NCI-H2029 (cell line): ENCODE measurements at regions not wholly inside any gene's neighbourhood (a gene's known extent, or its start where the extent isn't known, plus 50 kb on each side); places are given as distances from the start of the nearest gene placed in this dataset.

Source experiments
- DNase-seq: peaks from one replicate; lab custom pipeline; 2025; lab: John Stamatoyannopoulos, UW

- DNase-seq, result no peak
Measured at GRCh38 chr11:15485432-15485831, 370.7 kb downstream of the INSC start.

- no peak for DNase-seq
Measured at GRCh38 chr11:15489281-15489680, 374.6 kb downstream of the INSC start.

GRCh38 chr11:15490535-15490934 is 375.8 kb downstream of the INSC start:
- DNase-seq, result no peak

- DNase-seq, result no peak
Measured at GRCh38 chr11:15493066-15493465, 378.3 kb downstream of the INSC start.

GRCh38 chr11:15493921-15494620 is 379.3 kb downstream of the INSC start:
- peak; percentile 58 for DNase-seq

DNA sequence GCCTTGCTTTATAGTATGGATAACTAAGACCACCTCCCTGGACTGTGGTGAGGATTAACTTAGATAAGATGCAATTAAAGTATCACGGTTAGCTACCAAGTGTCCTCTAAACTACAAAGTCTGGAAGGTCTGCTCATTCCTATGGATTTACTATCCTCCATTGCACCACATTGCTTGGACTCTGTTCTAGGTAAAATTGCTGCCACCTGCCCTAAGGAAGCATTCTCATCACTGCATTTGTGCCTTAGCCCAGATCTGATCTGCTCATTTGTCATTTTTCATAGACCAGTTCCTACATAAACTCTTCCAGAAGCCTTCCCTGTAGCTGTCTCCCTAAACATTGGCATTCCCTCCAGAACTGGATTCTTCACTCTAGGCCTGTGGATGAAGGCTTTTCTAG is 380.0 kb downstream of the INSC start:
- no peak for DNase-seq

DNA sequence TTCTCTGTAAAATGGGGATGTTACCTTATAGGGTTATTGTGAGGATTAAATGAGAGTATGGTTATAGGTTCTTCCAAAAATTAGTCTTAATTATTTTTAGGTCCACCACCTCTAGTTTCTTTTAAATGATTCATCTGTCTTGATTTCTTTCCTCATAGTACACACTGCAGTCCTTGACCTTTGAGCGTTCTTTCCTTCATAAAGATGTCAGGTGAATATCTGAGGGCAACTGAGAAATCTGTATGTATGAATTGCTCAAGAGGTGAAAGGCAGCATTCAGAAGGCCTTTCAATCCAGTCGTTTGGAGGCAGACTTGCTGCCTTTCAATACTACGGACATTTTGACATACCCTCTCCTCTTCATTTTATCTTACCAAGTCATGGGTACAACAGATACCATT is 380.7 kb downstream of the INSC start:
- no peak for DNase-seq

- DNase-seq, result no peak
Measured at GRCh38 chr11:15497366-15497765, 382.6 kb downstream of the INSC start.

DNA sequence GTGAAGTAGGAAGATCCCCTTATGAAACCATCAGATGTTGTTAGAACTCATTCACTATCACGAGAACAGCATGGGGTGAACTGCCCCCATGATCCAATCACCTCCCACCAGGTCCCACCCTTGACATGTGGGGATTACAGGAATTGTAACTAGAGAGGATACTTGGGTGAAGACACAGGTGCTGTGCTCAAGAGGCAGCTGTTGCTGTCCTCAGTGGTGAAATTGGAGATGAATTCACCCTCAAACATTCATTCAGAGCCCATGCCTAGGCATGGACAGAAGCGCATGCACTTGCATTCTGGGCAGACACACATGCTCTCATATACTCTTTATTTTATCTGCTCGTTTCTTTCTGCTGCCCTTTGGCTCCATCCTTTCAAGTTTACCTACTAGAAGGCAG is 385.0 kb downstream of the INSC start:
- peak; percentile 13 for DNase-seq

DNA sequence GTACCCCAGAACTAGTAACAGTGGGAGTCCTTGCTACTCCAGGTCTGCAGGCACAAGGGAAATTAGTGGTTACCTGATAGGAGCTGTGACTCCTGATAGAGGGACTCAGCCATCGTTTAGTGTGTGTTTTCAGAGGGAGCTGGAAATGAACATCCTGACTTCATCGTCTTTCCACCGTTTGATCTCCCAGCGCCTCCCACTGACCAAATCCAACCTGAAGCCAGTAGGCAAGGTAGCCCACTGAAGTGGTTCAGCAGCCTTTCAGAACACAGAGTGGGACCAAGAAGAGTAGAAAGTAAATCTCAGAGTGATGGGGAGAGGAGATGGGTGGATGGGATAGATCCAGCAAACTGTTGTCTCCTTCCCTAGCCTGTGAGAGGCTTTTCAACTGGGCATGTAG is 385.9 kb downstream of the INSC start:
- no peak for DNase-seq

GRCh38 chr11:15501566-15501965 is 386.8 kb downstream of the INSC start:
- DNase-seq, result no peak

DNA sequence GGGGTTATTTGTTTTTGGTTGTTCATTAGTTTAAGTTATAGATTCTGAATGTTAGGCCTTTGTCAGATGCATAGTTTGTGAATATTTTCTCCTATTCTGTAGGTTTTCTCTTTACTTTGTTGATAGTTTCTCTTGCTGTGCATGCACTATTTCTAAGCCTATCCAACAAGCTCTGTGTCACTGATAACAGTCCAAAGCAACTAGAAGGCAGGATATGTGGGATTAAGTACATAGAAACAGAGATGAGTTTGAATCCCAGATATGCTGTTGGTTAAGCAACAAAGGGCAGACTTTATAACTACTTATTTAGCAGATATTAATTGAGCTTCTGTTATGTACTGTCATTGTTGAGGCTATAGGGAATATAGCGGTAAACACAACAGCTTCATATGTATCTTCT is 390.4 kb downstream of the INSC start:
- no peak for DNase-seq

DNA sequence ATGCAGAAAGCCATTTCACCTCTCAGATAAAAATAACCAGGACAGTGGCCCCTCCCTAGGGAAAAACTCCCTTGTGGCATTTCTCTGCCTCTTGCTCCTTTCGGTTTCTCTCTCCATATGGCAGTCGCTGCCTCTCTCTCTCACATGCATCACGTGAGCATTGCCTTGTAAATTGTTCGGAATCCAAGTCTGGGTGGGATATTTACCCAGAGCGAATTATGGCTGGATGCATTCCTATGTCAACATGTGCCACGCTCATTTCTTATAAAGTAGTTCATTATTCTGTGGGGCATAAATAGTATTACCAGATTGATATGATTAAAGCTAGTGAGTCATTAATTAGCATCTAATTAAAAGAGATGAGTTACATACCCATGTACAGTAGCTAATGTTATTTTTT is 392.9 kb downstream of the INSC start:
- DNase-seq, result no peak

DNA sequence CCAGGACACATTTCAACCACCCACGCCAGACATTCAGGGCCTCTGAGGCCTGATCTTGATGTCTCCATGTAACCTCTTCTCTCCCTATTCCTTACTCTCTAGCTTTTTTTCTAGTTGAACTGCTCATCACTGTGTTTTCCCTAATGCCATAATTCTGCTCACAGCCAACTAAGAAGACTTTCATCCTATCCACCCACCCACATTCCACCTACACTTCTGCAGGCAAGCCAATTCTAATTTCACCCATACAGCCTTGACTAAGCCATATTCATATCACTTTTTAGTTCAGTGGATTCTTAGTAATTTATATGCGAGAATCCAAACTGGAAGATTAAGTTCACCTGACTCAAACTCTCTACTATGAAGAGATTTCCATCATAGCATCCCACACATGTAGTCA is 394.4 kb downstream of the INSC start:
- no peak for DNase-seq

DNA sequence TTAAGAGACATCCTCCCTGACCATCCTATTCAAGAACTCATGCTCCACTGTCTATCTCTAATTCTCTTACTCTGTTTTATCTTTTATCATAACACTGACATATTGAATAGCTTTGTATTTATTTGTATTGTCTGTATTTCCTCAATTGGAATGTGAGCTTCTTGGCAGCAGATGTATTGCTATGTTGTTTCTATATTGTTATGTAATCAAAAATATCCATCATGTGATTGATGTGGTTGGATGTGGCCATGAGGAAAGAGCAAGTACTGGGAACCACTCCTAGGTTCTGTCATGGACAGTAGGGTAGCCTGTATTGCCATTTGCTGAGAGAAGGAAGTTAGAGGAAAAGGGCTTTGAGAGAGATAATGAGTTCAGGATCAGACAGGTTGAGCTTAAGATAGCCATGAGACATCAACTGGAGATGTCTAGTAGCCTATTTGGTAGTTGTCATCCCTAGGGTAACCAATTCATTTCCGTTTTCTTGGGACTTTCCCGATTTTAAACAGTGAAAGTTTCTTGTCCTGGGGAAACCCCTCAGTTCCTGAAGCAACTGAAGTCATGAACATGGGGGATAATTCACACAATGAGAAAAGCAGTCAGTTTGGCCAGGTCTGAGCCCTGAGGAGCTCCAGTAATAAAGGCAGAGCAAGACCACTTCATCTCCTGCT is 404.5 kb downstream of the INSC start:
- DNase-seq, result no peak

- DNase-seq, result no peak
Measured at GRCh38 chr11:15519911-15520310, 405.2 kb downstream of the INSC start.

DNA sequence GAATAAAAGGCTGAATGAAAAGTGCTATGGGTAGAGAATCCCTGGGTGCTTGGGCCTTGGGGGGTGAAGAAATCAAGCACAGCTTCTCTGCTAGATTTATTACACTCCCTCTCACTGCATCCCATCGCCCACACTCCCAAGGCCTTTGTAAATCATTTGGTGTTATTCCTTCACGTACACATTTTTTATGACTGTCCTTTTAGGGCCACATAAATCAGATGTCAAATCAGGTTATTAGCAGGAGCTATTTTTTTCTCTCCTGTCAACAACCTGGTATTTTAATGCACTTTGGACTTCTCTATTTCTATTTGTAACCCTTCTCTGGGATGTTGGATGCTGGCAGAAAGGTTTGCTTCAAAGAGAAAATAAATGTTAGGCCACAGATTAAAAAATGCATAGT is 408.8 kb downstream of the INSC start:
- DNase-seq, result no peak

GRCh38 chr11:15525582-15525981 is 410.9 kb downstream of the INSC start:
- peak; percentile 33 for DNase-seq

GRCh38 chr11:15526032-15526431 is 411.3 kb downstream of the INSC start:
- DNase-seq, result no peak

- DNase-seq, result no peak
Measured at GRCh38 chr11:15526859-15527450, 412.2 kb downstream of the INSC start.

DNA sequence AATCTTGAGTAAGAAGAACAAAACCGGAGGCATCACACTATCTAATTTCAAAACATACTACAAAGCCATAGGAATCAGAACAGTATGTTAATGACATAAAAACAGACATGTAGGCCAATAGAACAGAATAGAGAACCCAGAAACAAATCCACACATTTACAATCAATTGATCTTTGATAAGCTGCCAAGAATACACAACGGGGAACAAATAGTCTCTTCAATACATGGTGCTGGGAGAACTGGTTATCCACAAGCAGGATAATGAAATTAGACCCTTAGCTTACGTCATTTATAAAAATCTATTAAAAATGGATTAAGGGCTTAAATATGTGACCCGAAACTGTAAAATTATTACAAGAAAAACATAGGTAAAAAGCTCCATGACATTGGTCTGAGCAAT is 417.7 kb downstream of the INSC start:
- DNase-seq, result no peak

- no peak for DNase-seq
Measured at GRCh38 chr11:15534266-15534665, 419.5 kb downstream of the INSC start.

- DNase-seq, result no peak
Measured at GRCh38 chr11:15535414-15535813, 420.7 kb downstream of the INSC start.

GRCh38 chr11:15536438-15536837 is 421.7 kb downstream of the INSC start:
- DNase-seq, result no peak
